ENCODE measurements at regions not wholly inside any gene's neighbourhood (a gene's known extent, or its start where the extent isn't known, plus 50 kb on each side); places are given as distances from the start of the nearest gene placed in this dataset.

- TF ChIP-seq CTCF (conservative IDR thresholded peaks at IDR 0.05): no peak
- no peak for TF ChIP-seq ZFX (IDR thresholded peaks at IDR 0.05)
- no peak overlapping the region for H3K27ac ChIP-seq
Observed at GRCh38 chr2:185441486-185442005, 297.1 kb upstream of the FSIP2 start.

DNA sequence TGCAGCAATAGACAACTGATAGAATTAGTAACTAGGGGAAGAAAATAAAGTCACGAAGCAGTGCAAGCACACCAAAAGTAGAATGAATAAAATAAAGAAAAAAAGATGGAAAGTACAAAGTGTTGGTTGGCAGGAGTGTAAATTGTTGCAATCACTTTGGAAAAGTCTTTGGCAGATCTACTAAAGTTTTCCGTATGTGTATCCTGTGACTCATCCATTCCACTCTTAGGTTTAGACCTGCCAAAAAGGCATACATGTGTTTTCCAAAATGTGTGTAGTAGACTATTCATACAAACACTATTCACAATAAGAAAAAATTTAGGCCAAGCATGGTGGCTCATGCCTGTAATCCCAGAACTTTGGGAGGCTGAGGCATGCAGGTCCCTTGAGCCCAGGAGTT lies 282.1 kb upstream of the FSIP2 start:
- TF ChIP-seq CTCF (conservative IDR thresholded peaks at IDR 0.05) (no peak), ZFX (IDR thresholded peaks at IDR 0.05) (no peak)

DNA sequence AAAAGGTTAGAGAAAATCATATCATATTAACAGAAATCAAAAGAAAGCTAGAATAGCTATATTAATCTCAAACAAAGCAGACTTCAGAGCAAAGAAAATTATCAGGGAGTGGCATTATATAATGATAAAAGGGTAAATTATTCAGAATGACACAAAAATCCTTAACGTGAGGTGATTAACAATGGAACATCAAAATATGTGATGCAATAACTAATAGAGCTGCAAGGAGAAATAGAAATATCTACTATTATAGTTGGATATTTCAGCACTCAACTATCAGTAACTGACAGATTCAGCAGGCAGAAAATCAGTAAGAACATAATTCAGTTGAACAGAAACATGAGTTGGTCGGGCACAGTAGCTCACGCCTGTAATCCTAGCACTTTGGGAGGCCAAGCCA lies 275.1 kb upstream of the FSIP2 start:
- no peak for TF ChIP-seq CTCF (conservative IDR thresholded peaks at IDR 0.05)
- no peak for TF ChIP-seq ZFX (IDR thresholded peaks at IDR 0.05)
- no peak overlapping the region for H3K27ac ChIP-seq

More for the DNA sequence above, 282.1 kb upstream of the FSIP2 start:
- no peak overlapping the region for H3K27ac ChIP-seq

- TF ChIP-seq CTCF (conservative IDR thresholded peaks at IDR 0.05) (no peak), ZFX (IDR thresholded peaks at IDR 0.05) (no peak)
- H3K27ac ChIP-seq: no peak overlapping the region
Observed at GRCh38 chr2:185466915-185467314, 271.7 kb upstream of the FSIP2 start.

DNA sequence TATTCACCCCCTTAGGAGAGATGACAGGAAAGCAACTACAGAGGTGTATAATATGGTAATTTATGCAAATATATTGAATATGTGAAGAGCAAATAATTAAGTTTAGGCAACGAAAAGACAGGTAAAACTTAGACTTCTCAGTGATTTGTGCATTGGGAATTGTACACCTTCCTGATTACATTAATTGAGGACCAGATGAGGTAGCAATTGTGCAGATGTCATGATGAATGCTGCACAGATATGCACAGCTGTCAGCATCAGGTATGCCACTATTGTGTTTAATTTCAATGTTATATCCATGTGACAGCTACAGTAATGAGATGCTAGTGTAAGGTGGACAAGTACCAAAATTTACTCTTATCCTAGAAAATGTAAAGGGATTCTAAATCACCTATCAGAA lies 267.2 kb upstream of the FSIP2 start:
- TF ChIP-seq CTCF (conservative IDR thresholded peaks at IDR 0.05) (no peak), ZFX (IDR thresholded peaks at IDR 0.05) (no peak)
- H3K27ac ChIP-seq: no peak overlapping the region

DNA sequence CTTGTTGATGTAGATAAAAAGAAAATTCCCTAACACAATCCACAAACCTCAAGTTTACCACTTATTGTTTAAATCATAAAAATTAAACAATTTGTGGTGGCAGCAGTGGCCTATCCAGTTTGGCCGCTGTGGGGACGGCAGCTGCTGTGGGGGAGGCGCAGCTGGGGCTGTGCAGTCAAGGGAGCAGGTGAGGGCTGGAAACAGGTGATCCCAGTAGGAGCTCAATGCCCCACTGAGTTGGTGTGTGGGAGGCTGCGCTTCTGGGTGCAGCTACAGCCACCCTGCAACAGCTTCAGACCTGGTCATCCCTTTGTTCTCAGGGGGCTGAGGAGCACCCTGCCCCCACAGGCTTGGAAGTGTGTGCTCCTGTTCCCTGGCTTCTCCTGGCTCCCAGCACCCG lies 266.0 kb upstream of the FSIP2 start:
- H3K27ac ChIP-seq: no peak overlapping the region
- TF ChIP-seq CTCF (conservative IDR thresholded peaks at IDR 0.05) (no peak), ZFX (IDR thresholded peaks at IDR 0.05) (no peak)

DNA sequence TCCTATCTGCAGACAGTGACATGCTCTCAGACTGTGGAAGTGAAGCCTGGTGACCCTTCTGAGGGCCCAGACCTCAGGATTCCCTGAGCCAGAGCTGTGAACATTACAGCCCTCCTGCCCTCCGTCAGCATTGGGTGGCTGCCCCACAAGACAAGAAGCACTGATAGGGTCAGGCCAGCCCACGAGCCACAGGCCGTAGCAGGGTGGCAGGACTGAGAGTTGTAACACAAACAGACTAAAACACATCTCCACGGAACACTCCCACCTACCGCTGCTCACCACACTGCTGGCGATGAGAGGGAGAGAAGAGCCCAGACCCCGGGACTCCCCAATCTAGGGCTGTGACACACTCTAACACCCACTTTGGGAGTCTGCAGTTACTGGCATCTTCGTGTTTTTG lies 264.8 kb upstream of the FSIP2 start:
- H3K27ac ChIP-seq: no peak overlapping the region
- no peak for TF ChIP-seq CTCF (conservative IDR thresholded peaks at IDR 0.05)
- no peak for TF ChIP-seq ZFX (IDR thresholded peaks at IDR 0.05)

All from C4-2B (cell line).